Activated naive CD8-positive, alpha-beta T cell treated with anti-CD3 and anti-CD28 coated beads, Interleukin-2, amount 50 U/mL, for 24 hours (primary cell): ENCODE measurements at regions not wholly inside any gene's neighbourhood (a gene's known extent, or its start where the extent isn't known, plus 50 kb on each side); places are given as distances from the start of the nearest gene placed in this dataset.

Source experiments
- ATAC-seq: fragments of 150-1000 bp; cut with Tn5 transposase; one replicate; pipeline ENCODE4 v1.10.0; 2021
- DNase-seq: peaks from one replicate; pipeline ENCODE4 v3.0.0; 2021
- H3K27ac Mint-ChIP-seq: one replicate; pipeline ENCODE4 v1.8.0; 2021; ENCODE audit warnings: mild to moderate bottlenecking, mixed read lengths
- H3K27me3 Mint-ChIP-seq: one replicate; pipeline ENCODE4 v1.8.0; 2021; ENCODE audit warnings: mixed read lengths
- H3K36me3 Mint-ChIP-seq: one replicate; pipeline ENCODE4 v1.8.0; 2021; ENCODE audit warnings: low read depth, mixed read lengths
- H3K4me1 Mint-ChIP-seq: one replicate; pipeline ENCODE4 v1.8.0; 2021; ENCODE audit warnings: mixed read lengths
- H3K4me3 Mint-ChIP-seq: one replicate; pipeline ENCODE4 v1.8.0; 2021; ENCODE audit warnings: mild to moderate bottlenecking, moderate library complexity, mixed read lengths
- H3K9me3 Mint-ChIP-seq: one replicate; pipeline ENCODE4 v1.8.0; 2021; ENCODE audit warnings: mixed read lengths

DNA sequence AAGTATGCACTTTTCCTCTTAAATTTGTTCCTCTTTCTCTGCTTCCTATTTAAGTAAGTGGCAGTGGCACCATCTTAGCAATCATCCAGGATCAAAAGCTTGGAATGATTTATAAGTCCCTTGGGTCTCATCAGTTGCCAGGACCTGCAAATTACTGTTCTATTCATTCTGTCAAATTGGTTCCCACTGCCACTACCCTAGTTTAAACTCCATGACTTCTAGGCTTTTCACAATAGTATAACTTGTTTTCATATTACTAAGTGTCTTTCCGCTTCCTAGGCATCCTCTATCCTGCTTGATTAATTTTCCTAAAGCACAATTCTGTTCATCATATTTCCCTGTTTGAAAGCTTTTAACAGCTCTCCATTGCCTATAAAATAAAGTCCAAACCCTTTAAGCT, 363.9 kb upstream of the MEF2C start:
- DNase-seq (no peak), ATAC-seq (no peak)
- no peak overlapping the region for H3K4me3 Mint-ChIP-seq
- no peaks in the 10 kb centered on the region for H3K27me3 Mint-ChIP-seq
- H3K4me1 Mint-ChIP-seq = peaks cover 13% of the 10 kb centered on the region
- H3K27ac Mint-ChIP-seq = no peak overlapping the region
- H3K36me3 Mint-ChIP-seq = no peaks in the 10 kb centered on the region
- peaks cover 7% of the 10 kb centered on the region for H3K9me3 Mint-ChIP-seq

DNA sequence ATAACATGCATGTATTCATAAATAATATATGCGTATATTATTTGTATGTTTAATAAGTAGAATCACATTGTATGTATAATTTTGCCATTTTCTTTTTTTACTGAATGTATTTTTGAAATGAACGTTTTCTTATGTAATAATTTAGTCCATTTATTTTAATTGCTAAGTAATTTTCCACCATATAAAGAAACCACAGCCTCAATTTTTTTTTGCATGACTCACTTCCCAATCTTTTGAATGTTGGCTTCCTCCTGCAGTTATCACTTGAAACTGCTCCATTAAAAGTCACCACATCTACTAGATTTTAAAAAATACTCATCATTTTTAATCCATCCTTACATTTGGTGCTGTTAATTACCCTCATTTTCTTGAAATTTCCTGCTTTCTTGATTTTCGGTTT, 363.3 kb upstream of the MEF2C start:
- H3K36me3 Mint-ChIP-seq = no peaks in the 10 kb centered on the region
- no peak for DNase-seq
- no peak overlapping the region for H3K27ac Mint-ChIP-seq
- peaks cover 13% of the 10 kb centered on the region for H3K4me1 Mint-ChIP-seq
- no peaks in the 10 kb centered on the region for H3K27me3 Mint-ChIP-seq
- no peak overlapping the region for H3K4me3 Mint-ChIP-seq
- no peak for ATAC-seq
- peaks cover 7% of the 10 kb centered on the region for H3K9me3 Mint-ChIP-seq

DNA sequence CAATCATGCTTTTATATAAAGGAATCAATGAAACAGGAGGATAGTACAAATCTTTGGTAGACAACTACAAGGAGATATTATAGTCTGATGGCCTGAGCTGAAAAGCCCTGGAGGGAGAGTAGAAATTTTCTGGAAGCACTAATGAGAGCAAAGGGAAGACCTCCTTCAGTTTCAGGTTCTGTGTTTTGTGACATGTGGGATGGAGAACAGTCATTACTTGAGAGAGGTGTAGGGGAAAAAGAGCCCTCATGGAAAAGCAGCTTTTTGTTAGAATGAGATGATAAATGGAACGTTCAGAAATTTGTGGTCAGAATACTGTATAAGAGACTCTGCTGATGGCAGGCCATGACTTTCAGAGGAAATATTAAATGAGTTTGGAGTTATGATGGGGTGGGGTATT, 360.6 kb upstream of the MEF2C start:
- Mint-ChIP-seq H3K27ac (no peak overlapping the region), H3K4me3 (no peak overlapping the region), H3K4me1 (peaks cover 13% of the 10 kb centered on the region)

DNA sequence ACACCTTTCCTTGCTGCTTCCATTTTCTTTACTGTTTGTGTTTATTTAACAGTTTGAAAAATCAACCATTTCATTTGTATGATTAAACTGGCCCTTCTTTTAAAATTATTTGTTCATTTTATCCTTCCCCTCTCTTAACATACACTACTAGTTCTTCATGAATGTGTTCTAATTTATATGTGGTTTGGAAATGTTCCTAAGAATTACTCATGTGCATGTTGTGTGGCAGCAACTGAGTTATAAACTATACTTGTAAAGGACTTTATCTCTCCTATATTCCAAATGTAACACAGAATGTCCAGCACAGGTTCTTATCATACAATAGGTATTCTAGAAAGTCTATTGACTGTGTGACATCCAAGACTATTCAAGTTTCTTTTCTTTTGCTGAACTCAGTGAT, 358.2 kb upstream of the MEF2C start:
- Mint-ChIP-seq H3K27me3 (peaks cover 2% of the 10 kb centered on the region), H3K4me1 (no peaks in the 10 kb centered on the region), H3K9me3 (peaks cover 10% of the 10 kb centered on the region), H3K36me3 (no peaks in the 10 kb centered on the region), H3K27ac (no peak overlapping the region), H3K4me3 (no peak overlapping the region)
- ATAC-seq = no peak
- DNase-seq = no peak

More for the DNA sequence above, 360.6 kb upstream of the MEF2C start:
- Mint-ChIP-seq H3K27me3 (peaks cover 2% of the 10 kb centered on the region), H3K9me3 (peaks cover 13% of the 10 kb centered on the region), H3K36me3 (no peaks in the 10 kb centered on the region)
- peak; percentile 54 for ATAC-seq
- DNase-seq = no peak

DNA sequence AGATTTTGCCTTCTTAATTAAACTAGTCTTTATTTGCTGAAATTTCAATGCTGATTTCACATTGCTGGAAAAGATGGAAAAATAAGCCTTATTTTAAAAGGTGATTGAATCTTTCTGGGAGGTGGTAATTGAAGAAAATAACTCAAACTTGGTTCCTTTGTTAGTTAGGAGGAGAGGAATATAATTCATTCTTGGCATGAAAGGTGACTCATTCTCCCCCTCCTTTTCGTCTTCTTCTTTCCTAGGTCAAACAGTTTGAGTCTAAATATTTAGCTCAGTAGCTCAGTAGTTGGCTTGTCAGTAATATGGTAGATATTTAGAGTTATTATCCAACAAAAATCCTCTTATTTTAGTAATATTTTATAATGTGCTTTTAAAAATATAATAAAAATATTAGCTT, 353.9 kb upstream of the MEF2C start:
- Mint-ChIP-seq H3K27me3 (peaks cover 2% of the 10 kb centered on the region), H3K36me3 (no peaks in the 10 kb centered on the region), H3K27ac (no peak overlapping the region), H3K4me1 (peaks cover 3% of the 10 kb centered on the region), H3K4me3 (no peak overlapping the region), H3K9me3 (peaks cover 6% of the 10 kb centered on the region)
- DNase-seq (no peak), ATAC-seq (no peak)

DNA sequence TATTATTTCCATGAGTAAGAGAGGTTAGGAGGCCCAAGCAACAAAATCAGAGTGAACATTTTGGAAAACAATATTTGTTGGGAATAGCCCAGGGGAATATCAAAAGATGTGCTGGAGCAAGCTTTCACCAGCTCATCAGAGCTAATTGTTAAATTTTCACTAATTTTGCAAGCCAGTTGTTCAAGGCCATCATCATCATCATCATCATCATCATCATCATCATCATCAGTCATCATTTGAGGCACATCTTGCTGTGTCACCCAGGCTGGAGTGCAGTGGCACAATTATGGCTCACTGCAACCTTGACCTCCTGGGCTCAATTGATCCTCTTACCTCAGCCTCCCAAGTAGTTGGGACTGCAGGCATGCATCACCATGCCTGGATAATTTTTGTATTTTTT, 350.5 kb upstream of the MEF2C start:
- H3K9me3 Mint-ChIP-seq = no peaks in the 10 kb centered on the region
- H3K4me1 Mint-ChIP-seq = peaks cover 3% of the 10 kb centered on the region
- no peak overlapping the region for H3K27ac Mint-ChIP-seq
- H3K4me3 Mint-ChIP-seq = no peak overlapping the region
- DNase-seq = no peak
- no peaks in the 10 kb centered on the region for H3K27me3 Mint-ChIP-seq
- H3K36me3 Mint-ChIP-seq = no peaks in the 10 kb centered on the region
- ATAC-seq = no peak

DNA sequence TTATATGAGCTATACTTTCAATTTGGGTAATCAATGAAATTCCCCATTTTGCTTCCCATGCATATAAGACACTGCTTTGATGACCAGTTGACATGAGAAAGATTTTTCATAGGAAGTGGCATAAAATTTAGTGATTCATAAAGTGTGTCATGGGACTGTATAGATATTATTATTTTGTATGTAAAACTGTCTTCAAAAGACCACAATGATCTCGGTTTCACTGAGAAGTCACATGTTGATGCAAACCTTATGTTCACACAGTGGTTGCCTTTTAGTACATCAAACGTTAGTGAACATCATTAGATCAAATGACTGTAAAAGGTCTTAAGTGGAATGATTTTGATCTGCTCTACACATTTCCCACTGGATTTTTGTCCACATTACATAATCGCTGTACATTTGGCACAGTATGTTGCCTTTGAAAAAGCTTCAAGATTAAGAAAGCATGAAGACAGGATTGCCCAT, 349.2 kb upstream of the MEF2C start:
- H3K27ac Mint-ChIP-seq = no peak overlapping the region
- no peak for ATAC-seq
- H3K36me3 Mint-ChIP-seq = no peaks in the 10 kb centered on the region
- no peak for DNase-seq
- no peaks in the 10 kb centered on the region for H3K27me3 Mint-ChIP-seq
- no peak overlapping the region for H3K4me3 Mint-ChIP-seq
- H3K4me1 Mint-ChIP-seq = peaks cover 6% of the 10 kb centered on the region
- no peaks in the 10 kb centered on the region for H3K9me3 Mint-ChIP-seq

DNA sequence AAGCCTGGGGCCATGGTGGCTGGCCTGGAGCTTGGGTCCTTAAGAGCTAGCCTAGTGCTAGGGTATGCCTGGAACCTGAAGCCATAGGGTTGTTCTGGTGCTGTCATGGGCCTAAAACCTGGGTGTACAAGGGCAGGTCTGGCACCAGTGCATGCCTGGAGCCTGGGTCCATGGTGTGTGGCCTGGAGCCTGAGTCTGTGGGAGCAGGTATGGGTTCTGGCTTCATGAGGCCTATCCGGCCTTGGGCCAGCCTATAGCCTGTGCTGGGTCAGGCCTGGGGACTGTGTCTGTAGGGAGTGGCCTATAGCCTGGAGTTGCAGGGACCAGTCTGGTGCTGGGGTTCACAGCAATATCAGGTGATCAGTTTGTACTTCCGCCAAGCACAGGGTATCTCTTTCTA, 347.2 kb upstream of the MEF2C start:
- Mint-ChIP-seq H3K9me3 (peaks cover under 1% of the 10 kb centered on the region), H3K36me3 (no peaks in the 10 kb centered on the region), H3K27me3 (no peaks in the 10 kb centered on the region), H3K4me3 (no peak overlapping the region), H3K4me1 (peaks cover 6% of the 10 kb centered on the region), H3K27ac (no peak overlapping the region)
- no peak for ATAC-seq
- no peak for DNase-seq

DNA sequence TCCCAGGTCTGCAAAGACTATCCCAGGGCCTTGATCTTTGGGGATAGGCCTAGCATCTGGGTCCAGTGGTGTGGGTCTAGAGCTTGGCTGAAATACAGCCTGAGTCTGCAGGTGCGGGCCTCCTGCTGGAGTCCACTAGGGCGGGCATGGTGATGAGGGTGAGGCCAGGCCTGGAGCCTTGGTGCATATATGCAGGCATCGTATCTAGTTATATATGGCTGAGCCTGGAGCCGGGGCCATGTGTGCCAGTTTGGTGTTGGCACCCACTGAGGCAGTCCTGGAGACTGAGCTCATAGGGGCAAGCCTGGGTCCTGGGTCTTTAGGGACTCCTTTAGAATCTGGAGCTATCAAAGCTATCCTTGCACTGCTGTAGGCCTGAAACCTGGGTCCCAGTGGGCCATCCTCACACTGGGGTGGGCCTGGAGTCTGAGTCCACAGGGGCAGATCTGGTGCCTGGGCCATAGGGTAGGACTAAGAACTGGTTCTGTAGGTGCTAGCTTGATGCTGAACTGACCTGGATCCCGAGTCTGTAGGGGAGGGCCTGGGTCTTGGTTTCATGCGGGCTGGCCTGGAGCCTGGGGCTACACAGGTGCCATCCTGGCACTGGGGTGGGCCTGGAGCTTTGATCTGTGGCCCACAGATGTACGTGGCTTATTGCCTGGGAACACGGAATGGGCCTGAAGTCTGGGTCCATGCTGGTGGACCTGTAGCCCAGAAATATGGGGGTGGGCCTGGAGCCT, 346.5 kb upstream of the MEF2C start:
- no peak for DNase-seq
- H3K27ac Mint-ChIP-seq = no peak overlapping the region
- no peaks in the 10 kb centered on the region for H3K27me3 Mint-ChIP-seq
- peaks cover 6% of the 10 kb centered on the region for H3K4me1 Mint-ChIP-seq
- no peaks in the 10 kb centered on the region for H3K36me3 Mint-ChIP-seq
- no peak overlapping the region for H3K4me3 Mint-ChIP-seq
- peaks cover 5% of the 10 kb centered on the region for H3K9me3 Mint-ChIP-seq
- ATAC-seq = no peak

DNA sequence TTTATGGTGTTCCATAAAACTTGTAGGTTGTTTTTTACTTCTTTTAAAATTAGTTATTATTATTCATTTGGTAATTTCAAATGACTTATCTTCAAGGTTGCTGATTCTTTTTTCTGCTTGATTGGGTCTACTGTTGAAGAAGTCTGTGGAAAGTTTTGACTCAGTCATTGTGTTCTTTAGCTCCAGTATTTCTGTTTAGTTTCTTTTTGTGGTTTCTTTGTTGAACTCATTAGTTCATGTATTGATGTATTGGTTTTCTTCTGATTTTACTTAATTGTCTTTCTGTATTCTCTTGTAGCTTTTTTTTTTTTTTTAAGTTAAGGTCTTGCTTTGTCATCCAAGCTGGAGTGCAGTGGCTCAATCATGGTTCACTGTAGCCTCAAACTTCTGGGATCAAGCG, 345.4 kb upstream of the MEF2C start:
- Mint-ChIP-seq H3K4me3 (no peak overlapping the region), H3K9me3 (peaks cover 5% of the 10 kb centered on the region), H3K27me3 (no peaks in the 10 kb centered on the region)

DNA sequence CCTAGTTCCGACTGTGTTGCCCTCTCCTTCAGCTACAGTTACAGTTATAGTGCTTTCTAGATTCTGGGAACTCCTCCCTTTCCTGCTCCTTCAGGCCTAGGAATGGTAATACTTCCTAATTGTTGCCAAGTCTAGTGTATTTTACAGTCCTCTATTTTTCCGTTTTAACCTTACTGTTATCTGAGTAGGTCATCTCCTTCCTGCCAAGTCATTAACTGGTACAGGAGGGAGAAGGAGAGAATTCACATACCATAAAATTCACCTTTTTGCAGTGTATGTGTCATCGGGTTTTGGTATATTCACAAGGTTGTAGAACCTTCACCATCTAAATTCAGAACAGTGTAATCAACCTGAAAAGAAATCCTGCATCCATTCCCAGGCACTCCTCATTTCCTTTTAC, 335.4 kb upstream of the MEF2C start:
- H3K27me3 Mint-ChIP-seq = no peaks in the 10 kb centered on the region
- no peak for ATAC-seq
- peaks cover 8% of the 10 kb centered on the region for H3K9me3 Mint-ChIP-seq

More for the DNA sequence above, 345.4 kb upstream of the MEF2C start:
- DNase-seq = no peak
- no peaks in the 10 kb centered on the region for H3K36me3 Mint-ChIP-seq
- peaks cover 6% of the 10 kb centered on the region for H3K4me1 Mint-ChIP-seq
- ATAC-seq = no peak
- no peak overlapping the region for H3K27ac Mint-ChIP-seq

DNA sequence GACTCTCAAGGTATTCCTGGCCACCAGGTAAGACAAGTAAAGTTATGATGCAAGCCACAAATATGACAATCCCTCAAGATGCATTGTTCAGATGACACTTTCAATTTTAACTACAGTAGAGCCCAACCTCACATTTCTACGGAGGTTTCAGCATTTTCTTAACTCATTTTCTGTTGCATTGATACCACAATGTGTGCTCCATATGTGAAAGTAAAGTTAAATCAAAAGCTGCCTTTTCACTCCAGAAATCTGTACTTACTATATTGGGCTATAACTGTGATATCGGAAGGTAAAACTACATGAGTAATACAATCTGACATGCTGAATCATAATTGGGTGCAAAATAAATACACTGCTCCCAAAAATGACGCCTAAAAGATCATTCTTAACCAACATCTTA, 333.6 kb upstream of the MEF2C start:
- DNase-seq (no peak), ATAC-seq (no peak)
- no peaks in the 10 kb centered on the region for H3K36me3 Mint-ChIP-seq
- no peaks in the 10 kb centered on the region for H3K27me3 Mint-ChIP-seq
- no peak overlapping the region for H3K4me3 Mint-ChIP-seq
- H3K27ac Mint-ChIP-seq = no peak overlapping the region
- peaks cover 8% of the 10 kb centered on the region for H3K9me3 Mint-ChIP-seq
- peaks cover 2% of the 10 kb centered on the region for H3K4me1 Mint-ChIP-seq

More for the DNA sequence above, 335.4 kb upstream of the MEF2C start:
- Mint-ChIP-seq H3K4me1 (no peaks in the 10 kb centered on the region), H3K36me3 (no peaks in the 10 kb centered on the region), H3K27ac (no peak overlapping the region), H3K4me3 (no peak overlapping the region)
- no peak for DNase-seq

DNA sequence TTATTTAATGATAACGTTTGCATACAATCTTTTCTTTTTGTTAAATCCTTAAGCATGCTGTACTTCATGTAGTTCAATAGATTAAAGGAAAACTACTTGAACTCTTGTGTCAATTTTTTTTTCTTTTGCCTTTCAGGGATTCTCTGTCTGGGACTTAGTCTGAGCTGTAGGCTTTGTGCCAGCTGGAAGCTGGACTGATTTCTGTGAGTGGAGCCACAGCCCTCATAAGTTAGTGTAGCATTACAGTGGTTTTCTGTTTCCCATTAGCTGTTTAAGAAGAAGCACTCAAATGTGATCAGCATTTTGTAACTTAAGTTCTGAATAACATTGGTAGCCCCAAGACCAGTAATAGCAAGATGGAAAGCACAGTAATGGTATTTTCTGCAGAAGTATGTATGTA, 330.6 kb upstream of the MEF2C start:
- Mint-ChIP-seq H3K36me3 (no peaks in the 10 kb centered on the region), H3K4me3 (no peak overlapping the region), H3K27me3 (no peaks in the 10 kb centered on the region), H3K27ac (no peak overlapping the region), H3K4me1 (peaks cover 2% of the 10 kb centered on the region), H3K9me3 (peaks cover 8% of the 10 kb centered on the region)
- ATAC-seq (no peak), DNase-seq (no peak)

DNA sequence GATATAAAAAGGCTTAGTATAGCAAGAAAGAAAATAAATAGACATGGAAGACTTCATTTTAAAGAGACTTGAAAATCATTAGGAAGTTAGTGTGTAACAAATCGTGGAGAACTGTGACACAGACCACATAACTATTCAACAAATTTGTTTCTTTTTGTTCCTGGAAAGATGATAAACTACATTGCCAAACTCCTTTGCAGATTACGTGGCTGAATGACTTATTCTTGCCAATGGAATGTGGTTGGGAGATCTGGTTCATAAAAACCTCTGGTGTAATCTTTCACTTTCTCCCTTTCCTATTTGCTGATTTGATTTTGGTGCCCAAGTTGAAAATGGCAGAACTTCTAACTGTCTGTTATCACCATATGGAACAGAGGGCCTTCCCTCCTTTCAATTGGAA, 328.9 kb upstream of the MEF2C start:
- H3K27ac Mint-ChIP-seq = no peak overlapping the region
- no peaks in the 10 kb centered on the region for H3K9me3 Mint-ChIP-seq
- no peaks in the 10 kb centered on the region for H3K27me3 Mint-ChIP-seq
- DNase-seq = no peak
- no peaks in the 10 kb centered on the region for H3K36me3 Mint-ChIP-seq
- no peak for ATAC-seq
- no peak overlapping the region for H3K4me3 Mint-ChIP-seq
- H3K4me1 Mint-ChIP-seq = peaks cover 2% of the 10 kb centered on the region

DNA sequence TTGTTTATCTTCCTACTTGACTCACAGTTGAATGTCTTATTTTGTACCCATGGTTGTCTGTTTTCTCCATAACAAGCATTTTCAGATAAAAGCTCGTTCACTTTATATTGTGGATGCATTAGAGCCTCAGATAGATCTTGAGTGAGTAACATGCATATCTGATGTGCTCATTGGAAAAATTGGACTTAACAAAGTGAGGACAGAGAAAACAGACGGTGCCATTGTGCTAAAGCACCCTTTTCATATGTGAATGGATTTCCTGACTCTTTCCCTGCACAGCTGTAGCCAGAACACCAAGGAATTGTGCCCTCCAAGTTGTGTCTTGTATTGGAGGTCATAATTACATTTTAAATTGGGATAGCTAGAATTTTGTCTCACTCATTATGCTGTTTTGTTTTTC, 325.8 kb upstream of the MEF2C start:
- Mint-ChIP-seq H3K9me3 (no peaks in the 10 kb centered on the region), H3K4me1 (peaks cover 2% of the 10 kb centered on the region), H3K4me3 (no peak overlapping the region), H3K27me3 (no peaks in the 10 kb centered on the region), H3K36me3 (no peaks in the 10 kb centered on the region), H3K27ac (no peak overlapping the region)
- no peak for DNase-seq
- no peak for ATAC-seq

DNA sequence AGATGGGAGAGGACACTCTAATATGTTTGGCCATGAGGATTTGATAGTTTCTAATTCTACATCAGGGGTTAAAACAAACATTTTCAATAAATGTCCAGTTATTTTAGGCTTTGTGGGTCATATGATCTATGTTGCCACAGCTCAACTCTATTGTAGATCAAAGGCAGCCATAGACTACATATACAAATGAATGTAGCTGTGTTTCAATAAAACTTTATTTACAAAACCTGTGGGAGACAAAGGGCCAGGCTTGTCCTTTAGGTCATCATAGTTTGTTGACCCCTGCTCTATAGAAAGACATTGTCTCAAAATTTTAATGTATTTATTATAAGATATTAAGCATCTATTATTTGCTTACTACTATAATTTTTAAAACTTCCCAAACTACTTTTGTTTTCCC, 325.4 kb upstream of the MEF2C start:
- ATAC-seq (no peak), DNase-seq (no peak)
- H3K4me1 Mint-ChIP-seq = peaks cover 2% of the 10 kb centered on the region
- no peak overlapping the region for H3K27ac Mint-ChIP-seq
- no peak overlapping the region for H3K4me3 Mint-ChIP-seq
- H3K9me3 Mint-ChIP-seq = no peaks in the 10 kb centered on the region
- no peaks in the 10 kb centered on the region for H3K27me3 Mint-ChIP-seq
- no peaks in the 10 kb centered on the region for H3K36me3 Mint-ChIP-seq
